ENCODE measurements at regions not wholly inside any gene's neighbourhood (a gene's known extent, or its start where the extent isn't known, plus 50 kb on each side); places are given as distances from the start of the nearest gene placed in this dataset.

GRCh38 chr15:47485419-47485818 is 231.9 kb upstream of the SEMA6D start:
- no peak for ATAC-seq
- H3K36me3 Mint-ChIP-seq (ENCODE audit: insufficient read depth) = no peaks in the 10 kb centered on the region
- no peaks in the 10 kb centered on the region for H3K4me1 Mint-ChIP-seq (ENCODE audit: low read depth)
- H3K4me3 Mint-ChIP-seq = no peak overlapping the region
- H3K27me3 Mint-ChIP-seq (ENCODE audit: low read depth) = no peaks in the 10 kb centered on the region
- H3K9me3 Mint-ChIP-seq = no peaks in the 10 kb centered on the region
- DNase-seq = no peak

GRCh38 chr15:47486040-47486439 is 231.3 kb upstream of the SEMA6D start:
- H3K36me3 Mint-ChIP-seq (ENCODE audit: insufficient read depth) = no peaks in the 10 kb centered on the region
- ATAC-seq (no peak), DNase-seq (no peak)
- no peaks in the 10 kb centered on the region for H3K4me1 Mint-ChIP-seq (ENCODE audit: low read depth)
- H3K4me3 Mint-ChIP-seq = no peak overlapping the region
- no peaks in the 10 kb centered on the region for H3K9me3 Mint-ChIP-seq
- H3K27me3 Mint-ChIP-seq (ENCODE audit: low read depth) = no peaks in the 10 kb centered on the region

GRCh38 chr15:47492195-47492594 is 225.1 kb upstream of the SEMA6D start:
- DNase-seq (no peak), ATAC-seq (no peak)
- Mint-ChIP-seq H3K27me3 (ENCODE audit: low read depth) (no peaks in the 10 kb centered on the region), H3K4me3 (no peak overlapping the region), H3K36me3 (ENCODE audit: insufficient read depth) (no peaks in the 10 kb centered on the region), H3K9me3 (no peaks in the 10 kb centered on the region), H3K4me1 (ENCODE audit: low read depth) (no peaks in the 10 kb centered on the region)

GRCh38 chr15:47493357-47494247 is 223.7 kb upstream of the SEMA6D start:
- H3K9me3 Mint-ChIP-seq = no peaks in the 10 kb centered on the region
- no peaks in the 10 kb centered on the region for H3K27me3 Mint-ChIP-seq (ENCODE audit: low read depth)
- H3K4me3 Mint-ChIP-seq = no peak overlapping the region
- no peaks in the 10 kb centered on the region for H3K36me3 Mint-ChIP-seq (ENCODE audit: insufficient read depth)
- DNase-seq (no peak), ATAC-seq (no peak)
- no peaks in the 10 kb centered on the region for H3K4me1 Mint-ChIP-seq (ENCODE audit: low read depth)

- no peaks in the 10 kb centered on the region for H3K9me3 Mint-ChIP-seq
- no peaks in the 10 kb centered on the region for H3K4me1 Mint-ChIP-seq (ENCODE audit: low read depth)
- DNase-seq (no peak), ATAC-seq (no peak)
- no peak overlapping the region for H3K4me3 Mint-ChIP-seq
- no peaks in the 10 kb centered on the region for H3K36me3 Mint-ChIP-seq (ENCODE audit: insufficient read depth)
- no peaks in the 10 kb centered on the region for H3K27me3 Mint-ChIP-seq (ENCODE audit: low read depth)
Measured at GRCh38 chr15:47496343-47497185, 220.7 kb upstream of the SEMA6D start.

- Mint-ChIP-seq H3K36me3 (ENCODE audit: insufficient read depth) (no peaks in the 10 kb centered on the region), H3K9me3 (no peaks in the 10 kb centered on the region), H3K4me3 (no peak overlapping the region), H3K4me1 (ENCODE audit: low read depth) (no peaks in the 10 kb centered on the region), H3K27me3 (ENCODE audit: low read depth) (no peaks in the 10 kb centered on the region)
- ATAC-seq (no peak), DNase-seq (no peak)
Measured at GRCh38 chr15:47500842-47501241, 216.5 kb upstream of the SEMA6D start.

GRCh38 chr15:47502041-47502440 is 215.3 kb upstream of the SEMA6D start:
- no peaks in the 10 kb centered on the region for H3K27me3 Mint-ChIP-seq (ENCODE audit: low read depth)
- no peak overlapping the region for H3K4me3 Mint-ChIP-seq
- ATAC-seq (no peak), DNase-seq (no peak)
- no peaks in the 10 kb centered on the region for H3K4me1 Mint-ChIP-seq (ENCODE audit: low read depth)
- no peaks in the 10 kb centered on the region for H3K36me3 Mint-ChIP-seq (ENCODE audit: insufficient read depth)
- no peaks in the 10 kb centered on the region for H3K9me3 Mint-ChIP-seq

GRCh38 chr15:47503876-47504275 is 213.4 kb upstream of the SEMA6D start:
- DNase-seq (no peak), ATAC-seq (no peak)
- no peaks in the 10 kb centered on the region for H3K4me1 Mint-ChIP-seq (ENCODE audit: low read depth)
- H3K27me3 Mint-ChIP-seq (ENCODE audit: low read depth) = no peaks in the 10 kb centered on the region
- no peak overlapping the region for H3K4me3 Mint-ChIP-seq
- H3K36me3 Mint-ChIP-seq (ENCODE audit: insufficient read depth) = no peaks in the 10 kb centered on the region
- H3K9me3 Mint-ChIP-seq = no peaks in the 10 kb centered on the region

GRCh38 chr15:47504624-47505256 is 212.6 kb upstream of the SEMA6D start:
- Mint-ChIP-seq H3K9me3 (no peaks in the 10 kb centered on the region), H3K27me3 (ENCODE audit: low read depth) (no peaks in the 10 kb centered on the region), H3K4me1 (ENCODE audit: low read depth) (no peaks in the 10 kb centered on the region), H3K36me3 (ENCODE audit: insufficient read depth) (no peaks in the 10 kb centered on the region), H3K4me3 (no peak overlapping the region)
- DNase-seq (no peak), ATAC-seq (no peak)

GRCh38 chr15:47505712-47506328 is 211.5 kb upstream of the SEMA6D start:
- no peaks in the 10 kb centered on the region for H3K4me1 Mint-ChIP-seq (ENCODE audit: low read depth)
- no peaks in the 10 kb centered on the region for H3K36me3 Mint-ChIP-seq (ENCODE audit: insufficient read depth)
- H3K27me3 Mint-ChIP-seq (ENCODE audit: low read depth) = no peaks in the 10 kb centered on the region
- H3K9me3 Mint-ChIP-seq = no peaks in the 10 kb centered on the region
- ATAC-seq (no peak), DNase-seq (no peak)
- no peak overlapping the region for H3K4me3 Mint-ChIP-seq

GRCh38 chr15:47506329-47507100 is 210.8 kb upstream of the SEMA6D start:
- H3K27me3 Mint-ChIP-seq (ENCODE audit: low read depth) = no peaks in the 10 kb centered on the region
- DNase-seq (no peak), ATAC-seq (no peak)
- H3K4me3 Mint-ChIP-seq = no peak overlapping the region
- no peaks in the 10 kb centered on the region for H3K9me3 Mint-ChIP-seq
- no peaks in the 10 kb centered on the region for H3K4me1 Mint-ChIP-seq (ENCODE audit: low read depth)
- H3K36me3 Mint-ChIP-seq (ENCODE audit: insufficient read depth) = no peaks in the 10 kb centered on the region

- ATAC-seq = no peak
- H3K9me3 Mint-ChIP-seq = no peaks in the 10 kb centered on the region
- no peak overlapping the region for H3K4me3 Mint-ChIP-seq
Measured at GRCh38 chr15:47507221-47507985, 209.9 kb upstream of the SEMA6D start.

GRCh38 chr15:47511261-47511660 is 206.0 kb upstream of the SEMA6D start:
- H3K27me3 Mint-ChIP-seq (ENCODE audit: low read depth) = no peaks in the 10 kb centered on the region
- no peaks in the 10 kb centered on the region for H3K36me3 Mint-ChIP-seq (ENCODE audit: insufficient read depth)
- H3K9me3 Mint-ChIP-seq = no peaks in the 10 kb centered on the region
- H3K4me3 Mint-ChIP-seq = no peak overlapping the region
- H3K4me1 Mint-ChIP-seq (ENCODE audit: low read depth) = no peaks in the 10 kb centered on the region
- DNase-seq (no peak), ATAC-seq (no peak)

More at GRCh38 chr15:47507221-47507985, 209.9 kb upstream of the SEMA6D start:
- Mint-ChIP-seq H3K36me3 (ENCODE audit: insufficient read depth) (no peaks in the 10 kb centered on the region), H3K4me1 (ENCODE audit: low read depth) (no peaks in the 10 kb centered on the region), H3K27me3 (ENCODE audit: low read depth) (no peaks in the 10 kb centered on the region)
- no peak for DNase-seq

Measured in activated T-cell treated with anti-CD3 and anti-CD28 coated beads, Interleukin-2, amount 50 U/mL, for 4 hours (primary cell).